ENCODE measurements at regions not wholly inside any gene's neighbourhood (a gene's known extent, or its start where the extent isn't known, plus 50 kb on each side); places are given as distances from the start of the nearest gene placed in this dataset.

GRCh38 chr20:39954621-39955020 lies 734.4 kb downstream of the MAFB start:
- no peak for DNase-seq

GRCh38 chr20:39946931-39947330 lies 742.1 kb downstream of the MAFB start:
- DNase-seq, result no peak

GRCh38 chr20:39946053-39946810 lies 742.8 kb downstream of the MAFB start:
- no peak for DNase-seq

- DNase-seq, result no peak
These were observed 744.2 kb downstream of the MAFB start for GRCh38 chr20:39944861-39945260.

- DNase-seq, result no peak
These were observed 745.7 kb downstream of the MAFB start for GRCh38 chr20:39943336-39943735.

- no peak for DNase-seq
These were observed 747.8 kb downstream of the MAFB start for GRCh38 chr20:39941245-39941644.

GRCh38 chr20:39939241-39939865 lies 749.7 kb downstream of the MAFB start:
- no peak for DNase-seq

GRCh38 chr20:39936401-39936800 lies 752.6 kb downstream of the MAFB start:
- DNase-seq, result no peak

- DNase-seq, result no peak
These were observed 753.1 kb downstream of the MAFB start for GRCh38 chr20:39935901-39936300.

- no peak for DNase-seq
These were observed 772.7 kb downstream of the MAFB start for GRCh38 chr20:39916236-39916765.

- no peak for DNase-seq
These were observed 775.8 kb downstream of the MAFB start for GRCh38 chr20:39913274-39913673.

GRCh38 chr20:39911497-39911896 lies 777.5 kb downstream of the MAFB start:
- no peak for DNase-seq

GRCh38 chr20:39910536-39910935 lies 778.5 kb downstream of the MAFB start:
- DNase-seq, result no peak

GRCh38 chr20:39909447-39909846 lies 779.6 kb downstream of the MAFB start:
- DNase-seq, result no peak

- no peak for DNase-seq
These were observed 784.4 kb downstream of the MAFB start for GRCh38 chr20:39904476-39905112.

- DNase-seq, result no peak
These were observed 785.1 kb downstream of the MAFB start for GRCh38 chr20:39903806-39904465.

GRCh38 chr20:39899881-39900280 lies 789.2 kb downstream of the MAFB start:
- DNase-seq, result no peak

- DNase-seq, result no peak
These were observed 790.6 kb downstream of the MAFB start for GRCh38 chr20:39898467-39898852.

GRCh38 chr20:39897781-39898466 lies 791.1 kb downstream of the MAFB start:
- no peak for DNase-seq

- no peak for DNase-seq
These were observed 792.0 kb downstream of the MAFB start for GRCh38 chr20:39897058-39897457.

GRCh38 chr20:39894067-39894466 lies 795.0 kb downstream of the MAFB start:
- DNase-seq, result no peak

GRCh38 chr20:39893003-39893685 lies 795.9 kb downstream of the MAFB start:
- no peak for DNase-seq
